ENCODE measurements at regions not wholly inside any gene's neighbourhood (a gene's known extent, or its start where the extent isn't known, plus 50 kb on each side); places are given as distances from the start of the nearest gene placed in this dataset.

- Histone ChIP-seq H3K27me3 (ENCODE audit: control insufficient read depth, insufficient read depth, low read length) (peaks cover 3% of the 10 kb centered on the region), H3K4me3 (ENCODE audit: low read depth, low read length) (no peak overlapping the region), H3K27ac (ENCODE audit: low read depth, low read length) (no peak overlapping the region), H3K9me3 (ENCODE audit: control insufficient read depth, insufficient read depth, low read length) (no peaks in the 10 kb centered on the region)
- no peak for DNase-seq (ENCODE audit: low read depth, low spot score)
- ChIA-PET POLR2A (no interaction called here), CTCF (no interaction called here)
- TF ChIP-seq, protein P1, sequence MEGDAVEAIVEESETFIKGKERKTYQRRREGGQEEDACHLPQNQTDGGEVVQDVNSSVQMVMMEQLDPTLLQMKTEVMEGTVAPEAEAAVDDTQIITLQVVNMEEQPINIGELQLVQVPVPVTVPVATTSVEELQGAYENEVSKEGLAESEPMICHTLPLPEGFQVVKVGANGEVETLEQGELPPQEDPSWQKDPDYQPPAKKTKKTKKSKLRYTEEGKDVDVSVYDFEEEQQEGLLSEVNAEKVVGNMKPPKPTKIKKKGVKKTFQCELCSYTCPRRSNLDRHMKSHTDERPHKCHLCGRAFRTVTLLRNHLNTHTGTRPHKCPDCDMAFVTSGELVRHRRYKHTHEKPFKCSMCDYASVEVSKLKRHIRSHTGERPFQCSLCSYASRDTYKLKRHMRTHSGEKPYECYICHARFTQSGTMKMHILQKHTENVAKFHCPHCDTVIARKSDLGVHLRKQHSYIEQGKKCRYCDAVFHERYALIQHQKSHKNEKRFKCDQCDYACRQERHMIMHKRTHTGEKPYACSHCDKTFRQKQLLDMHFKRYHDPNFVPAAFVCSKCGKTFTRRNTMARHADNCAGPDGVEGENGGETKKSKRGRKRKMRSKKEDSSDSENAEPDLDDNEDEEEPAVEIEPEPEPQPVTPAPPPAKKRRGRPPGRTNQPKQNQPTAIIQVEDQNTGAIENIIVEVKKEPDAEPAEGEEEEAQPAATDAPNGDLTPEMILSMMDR (IDR thresholded peaks at IDR 0.05; ENCODE audit: low read depth, low read length), result no peak
Measured at GRCh38 chr12:4051596-4051995, 178.4 kb upstream of the PARP11 start.

GRCh38 chr12:4050340-4050739 lies 177.1 kb upstream of the PARP11 start:
- no peaks in the 10 kb centered on the region for H3K9me3 ChIP-seq (ENCODE audit: control insufficient read depth, insufficient read depth, low read length)
- DNase-seq (ENCODE audit: low read depth, low spot score), result no peak
- ChIA-PET POLR2A (no interaction called here), CTCF (interaction anchor here (1.3 to 1.8 kb wide), 2 partner anchors 12 to 165 kb away, joined by 6 to 9 read pairs; no protein-coding TSS in a partner anchor)
- TF ChIP-seq, protein P1 (IDR thresholded peaks at IDR 0.05; ENCODE audit: low read depth, low read length), result no peak
- no peak overlapping the region for H3K27ac ChIP-seq (ENCODE audit: low read depth, low read length)
- H3K4me3 ChIP-seq (ENCODE audit: low read depth, low read length), result no peak overlapping the region
- peaks cover 6% of the 10 kb centered on the region for H3K27me3 ChIP-seq (ENCODE audit: control insufficient read depth, insufficient read depth, low read length)

DNA sequence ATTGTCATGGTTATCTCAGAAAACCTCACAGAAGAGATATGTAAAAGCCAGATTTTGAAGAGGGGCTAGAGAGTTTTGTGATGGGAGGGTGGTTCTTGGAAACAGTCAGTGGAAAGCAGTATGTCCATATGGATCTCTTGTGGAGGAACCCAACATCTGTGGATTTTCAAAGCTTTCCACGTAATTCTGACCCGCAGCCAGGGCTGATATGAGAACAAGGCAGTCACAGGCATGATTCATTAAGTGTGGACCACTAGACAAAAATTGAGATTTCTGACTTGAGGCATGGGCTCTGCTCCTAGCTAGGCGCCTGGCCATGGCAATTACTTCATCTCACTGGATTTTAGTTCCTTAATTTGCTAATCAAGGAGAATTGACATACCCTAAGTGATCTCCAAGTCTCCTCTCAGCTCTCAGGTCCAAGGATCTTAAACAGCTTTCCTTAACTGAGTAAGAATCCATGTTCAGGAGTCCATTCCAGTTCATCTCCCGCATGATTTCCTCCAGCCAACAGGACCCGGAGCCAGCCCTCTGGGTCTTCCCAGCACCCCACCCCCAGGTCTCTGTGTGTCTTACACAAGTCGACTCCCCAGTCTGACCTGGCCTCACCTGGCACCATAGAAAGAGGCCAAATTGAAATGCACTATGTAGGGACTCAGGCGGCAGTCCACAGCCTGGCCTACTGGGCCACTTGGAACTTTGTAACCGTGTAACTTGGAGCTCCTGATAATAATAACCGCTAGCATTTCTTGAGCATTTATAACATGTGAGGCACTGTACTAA lies 176.3 kb upstream of the PARP11 start:
- CTCF ChIA-PET, result interaction anchor here (1.3 to 1.8 kb wide), 2 partner anchors 11 to 164 kb away, joined by 6 to 9 read pairs; no protein-coding TSS in a partner anchor
- no peak for DNase-seq (ENCODE audit: low read depth, low spot score)
- TF ChIP-seq, protein P1 (IDR thresholded peaks at IDR 0.05; ENCODE audit: low read depth, low read length), result no peak
- Histone ChIP-seq H3K27ac (ENCODE audit: low read depth, low read length) (no peak overlapping the region), H3K9me3 (ENCODE audit: control insufficient read depth, insufficient read depth, low read length) (no peaks in the 10 kb centered on the region), H3K27me3 (ENCODE audit: control insufficient read depth, insufficient read depth, low read length) (peaks cover 6% of the 10 kb centered on the region), H3K4me3 (ENCODE audit: low read depth, low read length) (no peak overlapping the region)
- POLR2A ChIA-PET, result no interaction called here

GRCh38 chr12:4047421-4047820 lies 174.2 kb upstream of the PARP11 start:
- Histone ChIP-seq H3K27me3 (ENCODE audit: control insufficient read depth, insufficient read depth, low read length) (peaks cover 12% of the 10 kb centered on the region), H3K4me3 (ENCODE audit: low read depth, low read length) (no peak overlapping the region), H3K9me3 (ENCODE audit: control insufficient read depth, insufficient read depth, low read length) (no peaks in the 10 kb centered on the region), H3K27ac (ENCODE audit: low read depth, low read length) (no peak overlapping the region)
- TF ChIP-seq, protein P1 (IDR thresholded peaks at IDR 0.05; ENCODE audit: low read depth, low read length), result no peak
- ChIA-PET CTCF (interaction anchor here (1.0 kb wide), 1 partner anchor 230 kb away, joined by 4 read pairs; no protein-coding TSS in a partner anchor), POLR2A (no interaction called here)
- DNase-seq (ENCODE audit: low read depth, low spot score), result no peak

GRCh38 chr12:4046495-4046840 lies 173.3 kb upstream of the PARP11 start:
- H3K9me3 ChIP-seq (ENCODE audit: control insufficient read depth, insufficient read depth, low read length), result no peaks in the 10 kb centered on the region
- no peak overlapping the region for H3K27ac ChIP-seq (ENCODE audit: low read depth, low read length)
- TF ChIP-seq, protein P1 (IDR thresholded peaks at IDR 0.05; ENCODE audit: low read depth, low read length), result no peak
- no peak for DNase-seq (ENCODE audit: low read depth, low spot score)
- H3K4me3 ChIP-seq (ENCODE audit: low read depth, low read length), result no peak overlapping the region
- POLR2A ChIA-PET, result no interaction called here
- peaks cover 14% of the 10 kb centered on the region for H3K27me3 ChIP-seq (ENCODE audit: control insufficient read depth, insufficient read depth, low read length)
- CTCF ChIA-PET, result no interaction called here

Data from AG04450 (cell line).